Activated T-helper 2 cell treated with anti-CD3 and anti-CD28 coated beads, Interferon-gamma antibody, Interleukin-2, Interleukin-4, amounts not matched to agents 10 μg/mL and 5 μg/mL and 100 μg/mL, durations not matched to agents 14 hours and 24 hours and 36 hours (primary cell): ENCODE measurements at regions not wholly inside any gene's neighbourhood (a gene's known extent, or its start where the extent isn't known, plus 50 kb on each side); places are given as distances from the start of the nearest gene placed in this dataset.
"Not testable (repeated sequence)": the region's sequence is repeated elsewhere in the genome, so short reads cannot be mapped to it uniquely, and the experiment has no call there.

Experiments
- DNase-seq: peaks from one replicate; pipeline ENCODE4 v3.0.0; 2021; ENCODE audit warnings: low spot score
- H3K27ac Mint-ChIP-seq: one replicate; pipeline ENCODE4 v1.8.0; 2021; ENCODE audit warnings: mixed read lengths
- H3K27me3 Mint-ChIP-seq: one replicate; pipeline ENCODE4 v1.8.0; 2021; ENCODE audit warnings: low read depth, mixed read lengths
- H3K36me3 Mint-ChIP-seq: one replicate; pipeline ENCODE4 v1.8.0; 2021; ENCODE audit warnings: low read depth, mixed read lengths
- H3K4me1 Mint-ChIP-seq: one replicate; pipeline ENCODE4 v1.8.0; 2021; ENCODE audit warnings: low read depth, mixed read lengths
- H3K4me3 Mint-ChIP-seq: one replicate; pipeline ENCODE4 v1.8.0; 2021; ENCODE audit warnings: low read depth, mild to moderate bottlenecking, moderate library complexity, mixed read lengths
- H3K9me3 Mint-ChIP-seq: one replicate; pipeline ENCODE4 v1.8.0; 2021; ENCODE audit warnings: mixed read lengths
- intact Hi-C: fragments of 100-400 bp; cut with micrococcal nuclease; formaldehyde crosslinking; loops from one replicate; pipeline ENCODE4 v1.15.1; 2023

- Mint-ChIP-seq H3K9me3 (no peaks in the 10 kb centered on the region), H3K36me3 (no peaks in the 10 kb centered on the region), H3K27me3 (no peaks in the 10 kb centered on the region), H3K4me1 (no peaks in the 10 kb centered on the region), H3K27ac (no peak overlapping the region), H3K4me3 (no peak overlapping the region)
- no peak for DNase-seq
- intact Hi-C loops: no loop called here
Measured at GRCh38 chr6:97919631-97920030, 636.6 kb upstream of the MMS22L start.

GRCh38 chr6:97923249-97923648 lies 640.2 kb upstream of the MMS22L start:
- no peaks in the 10 kb centered on the region for H3K9me3 Mint-ChIP-seq
- H3K36me3 Mint-ChIP-seq: no peaks in the 10 kb centered on the region
- no peaks in the 10 kb centered on the region for H3K27me3 Mint-ChIP-seq
- H3K4me1 Mint-ChIP-seq: no peaks in the 10 kb centered on the region
- DNase-seq: no peak
- intact Hi-C loops: no loop called here
- H3K4me3 Mint-ChIP-seq: no peak overlapping the region
- no peak overlapping the region for H3K27ac Mint-ChIP-seq

- DNase-seq: no peak
- H3K27ac Mint-ChIP-seq: no peak overlapping the region
- no peaks in the 10 kb centered on the region for H3K36me3 Mint-ChIP-seq
- no peaks in the 10 kb centered on the region for H3K4me1 Mint-ChIP-seq
- H3K9me3 Mint-ChIP-seq: no peaks in the 10 kb centered on the region
- intact Hi-C loops: no loop called here
- no peak overlapping the region for H3K4me3 Mint-ChIP-seq
- no peaks in the 10 kb centered on the region for H3K27me3 Mint-ChIP-seq
Measured at GRCh38 chr6:97925504-97925903, 642.5 kb upstream of the MMS22L start.

- intact Hi-C loops: no loop called here
- H3K27me3 Mint-ChIP-seq: no peaks in the 10 kb centered on the region
- H3K4me1 Mint-ChIP-seq: no peaks in the 10 kb centered on the region
- H3K27ac Mint-ChIP-seq: no peak overlapping the region
- H3K9me3 Mint-ChIP-seq: no peaks in the 10 kb centered on the region
- no peak for DNase-seq
- no peak overlapping the region for H3K4me3 Mint-ChIP-seq
- no peaks in the 10 kb centered on the region for H3K36me3 Mint-ChIP-seq
Measured at GRCh38 chr6:97939440-97940168, 656.6 kb upstream of the MMS22L start.

- no peak overlapping the region for H3K27ac Mint-ChIP-seq
- intact Hi-C loops: no loop called here
- no peaks in the 10 kb centered on the region for H3K4me1 Mint-ChIP-seq
- DNase-seq: no peak
- H3K9me3 Mint-ChIP-seq: no peaks in the 10 kb centered on the region
- H3K36me3 Mint-ChIP-seq: no peaks in the 10 kb centered on the region
- H3K4me3 Mint-ChIP-seq: no peak overlapping the region
- H3K27me3 Mint-ChIP-seq: no peaks in the 10 kb centered on the region
Measured at GRCh38 chr6:97947841-97948240, 664.8 kb upstream of the MMS22L start.

GRCh38 chr6:97958134-97958533 lies 675.1 kb upstream of the MMS22L start:
- Mint-ChIP-seq H3K9me3 (no peaks in the 10 kb centered on the region), H3K27me3 (no peaks in the 10 kb centered on the region), H3K27ac (no peak overlapping the region), H3K4me3 (no peak overlapping the region), H3K4me1 (no peaks in the 10 kb centered on the region), H3K36me3 (no peaks in the 10 kb centered on the region)
- no peak for DNase-seq
- intact Hi-C loops: no loop called here

- no peaks in the 10 kb centered on the region for H3K27me3 Mint-ChIP-seq
- H3K27ac Mint-ChIP-seq: no peak overlapping the region
- H3K9me3 Mint-ChIP-seq: no peaks in the 10 kb centered on the region
- DNase-seq: no peak
- no peaks in the 10 kb centered on the region for H3K4me1 Mint-ChIP-seq
- intact Hi-C loops: no loop called here
- H3K36me3 Mint-ChIP-seq: no peaks in the 10 kb centered on the region
- no peak overlapping the region for H3K4me3 Mint-ChIP-seq
Measured at GRCh38 chr6:97963193-97963592, 680.2 kb upstream of the MMS22L start.

GRCh38 chr6:97969065-97969464 lies 686.0 kb upstream of the MMS22L start:
- no peaks in the 10 kb centered on the region for H3K4me1 Mint-ChIP-seq
- no peak for DNase-seq
- H3K9me3 Mint-ChIP-seq: no peaks in the 10 kb centered on the region
- intact Hi-C loops: no loop called here
- H3K36me3 Mint-ChIP-seq: no peaks in the 10 kb centered on the region
- no peaks in the 10 kb centered on the region for H3K27me3 Mint-ChIP-seq
- no peak overlapping the region for H3K4me3 Mint-ChIP-seq
- H3K27ac Mint-ChIP-seq: no peak overlapping the region

GRCh38 chr6:97977084-97977483 lies 694.1 kb upstream of the MMS22L start:
- H3K27me3 Mint-ChIP-seq: no peaks in the 10 kb centered on the region
- no peaks in the 10 kb centered on the region for H3K36me3 Mint-ChIP-seq
- H3K4me1 Mint-ChIP-seq: no peaks in the 10 kb centered on the region
- no peak overlapping the region for H3K4me3 Mint-ChIP-seq
- no peaks in the 10 kb centered on the region for H3K9me3 Mint-ChIP-seq
- H3K27ac Mint-ChIP-seq: no peak overlapping the region
- DNase-seq: no peak
- intact Hi-C loops: no loop called here

- no peak for DNase-seq
- Mint-ChIP-seq H3K27ac (no peak overlapping the region), H3K27me3 (no peaks in the 10 kb centered on the region), H3K4me3 (no peak overlapping the region), H3K9me3 (no peaks in the 10 kb centered on the region), H3K4me1 (no peaks in the 10 kb centered on the region), H3K36me3 (no peaks in the 10 kb centered on the region)
- intact Hi-C loops: no loop called here
Measured at GRCh38 chr6:97978855-97979271, 695.8 kb upstream of the MMS22L start.

GRCh38 chr6:97979285-97979684 lies 696.3 kb upstream of the MMS22L start:
- intact Hi-C loops: not testable (repeated sequence)

GRCh38 chr6:97989451-97989850 lies 706.4 kb upstream of the MMS22L start:
- H3K27ac Mint-ChIP-seq: no peak overlapping the region
- intact Hi-C loops: no loop called here
- no peaks in the 10 kb centered on the region for H3K36me3 Mint-ChIP-seq
- no peak overlapping the region for H3K4me3 Mint-ChIP-seq
- DNase-seq: no peak
- no peaks in the 10 kb centered on the region for H3K27me3 Mint-ChIP-seq
- no peaks in the 10 kb centered on the region for H3K4me1 Mint-ChIP-seq
- no peaks in the 10 kb centered on the region for H3K9me3 Mint-ChIP-seq

More at GRCh38 chr6:97979285-97979684, 696.3 kb upstream of the MMS22L start:
- DNase-seq, H3K36me3 Mint-ChIP-seq, H3K4me3 Mint-ChIP-seq, H3K4me1 Mint-ChIP-seq, H3K27ac Mint-ChIP-seq, H3K27me3 Mint-ChIP-seq, H3K9me3 Mint-ChIP-seq: not testable (repeated sequence)

- no peak for DNase-seq
- intact Hi-C loops: no loop called here
- H3K4me3 Mint-ChIP-seq: no peak overlapping the region
- H3K4me1 Mint-ChIP-seq: no peaks in the 10 kb centered on the region
- H3K27me3 Mint-ChIP-seq: no peaks in the 10 kb centered on the region
- H3K9me3 Mint-ChIP-seq: no peaks in the 10 kb centered on the region
- no peaks in the 10 kb centered on the region for H3K36me3 Mint-ChIP-seq
- H3K27ac Mint-ChIP-seq: no peak overlapping the region
Measured at GRCh38 chr6:97995158-97995557, 712.1 kb upstream of the MMS22L start.

- Mint-ChIP-seq H3K9me3 (no peaks in the 10 kb centered on the region), H3K4me3 (no peak overlapping the region), H3K27ac (no peak overlapping the region), H3K27me3 (no peaks in the 10 kb centered on the region), H3K36me3 (no peaks in the 10 kb centered on the region), H3K4me1 (no peaks in the 10 kb centered on the region)
- DNase-seq: no peak
- intact Hi-C loops: no loop called here
Measured at GRCh38 chr6:98002678-98003077, 719.7 kb upstream of the MMS22L start.
